Endothelial cell of hepatic sinusoid (primary cell): ENCODE measurements at regions not wholly inside any gene's neighbourhood (a gene's known extent, or its start where the extent isn't known, plus 50 kb on each side); places are given as distances from the start of the nearest gene placed in this dataset.

ENCODE experiments used
- in situ Hi-C: cut with HindIII; loops from 2 replicates; pipeline ENCODE4 v1.10.0; 2017; ENCODE audit warnings: low sequenced_read_pairs

DNA sequence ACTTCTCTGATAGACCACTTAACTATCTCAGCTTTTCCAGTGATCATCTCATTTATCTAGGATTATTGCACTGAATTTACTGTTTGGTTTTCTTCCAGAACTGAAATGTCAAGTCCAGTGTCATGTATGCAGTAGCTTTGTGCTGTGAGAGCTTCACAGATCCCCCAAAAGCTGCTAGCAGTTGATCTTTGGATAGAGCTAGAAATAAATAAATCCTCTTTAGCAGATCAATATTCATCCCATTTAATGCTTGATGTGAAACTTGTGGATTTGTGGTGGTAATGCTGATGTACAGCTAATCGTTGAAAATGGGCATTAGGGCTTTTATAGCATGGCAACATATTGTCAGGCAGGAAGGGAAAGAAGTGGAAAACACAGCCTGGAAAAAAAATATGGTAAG is 509.6 kb upstream of the FAM241A start:
- in situ Hi-C loops, result no loop called here

DNA sequence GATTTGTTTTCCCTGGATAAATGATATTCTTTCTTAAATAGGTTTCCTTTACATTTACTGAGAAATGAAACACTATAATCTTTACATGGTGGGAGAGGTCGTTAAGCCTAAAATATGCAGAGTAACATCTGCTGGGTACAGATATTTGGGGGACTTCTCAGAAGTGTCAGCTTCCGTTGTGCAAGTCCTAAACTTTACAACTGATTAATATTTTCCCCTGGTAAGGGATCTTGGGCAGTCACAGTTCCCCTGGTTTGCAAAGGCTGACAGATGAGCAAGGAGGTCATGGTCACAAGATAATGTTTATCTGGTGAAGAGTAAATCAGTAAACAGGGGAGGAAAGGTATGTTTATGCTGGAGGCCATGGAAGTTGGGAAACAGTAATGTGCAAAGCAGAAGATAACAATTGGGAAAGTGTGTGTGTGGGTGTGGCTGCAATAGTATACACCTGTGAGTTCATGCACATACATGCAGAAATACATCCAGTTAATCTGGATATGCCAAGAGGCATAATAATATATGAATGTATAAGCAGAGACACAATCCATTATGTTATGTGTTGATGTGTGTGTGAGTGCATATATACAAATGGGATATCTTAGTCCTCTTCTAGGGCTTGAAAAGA is 508.2 kb upstream of the FAM241A start:
- in situ Hi-C loops, result no loop called here

DNA sequence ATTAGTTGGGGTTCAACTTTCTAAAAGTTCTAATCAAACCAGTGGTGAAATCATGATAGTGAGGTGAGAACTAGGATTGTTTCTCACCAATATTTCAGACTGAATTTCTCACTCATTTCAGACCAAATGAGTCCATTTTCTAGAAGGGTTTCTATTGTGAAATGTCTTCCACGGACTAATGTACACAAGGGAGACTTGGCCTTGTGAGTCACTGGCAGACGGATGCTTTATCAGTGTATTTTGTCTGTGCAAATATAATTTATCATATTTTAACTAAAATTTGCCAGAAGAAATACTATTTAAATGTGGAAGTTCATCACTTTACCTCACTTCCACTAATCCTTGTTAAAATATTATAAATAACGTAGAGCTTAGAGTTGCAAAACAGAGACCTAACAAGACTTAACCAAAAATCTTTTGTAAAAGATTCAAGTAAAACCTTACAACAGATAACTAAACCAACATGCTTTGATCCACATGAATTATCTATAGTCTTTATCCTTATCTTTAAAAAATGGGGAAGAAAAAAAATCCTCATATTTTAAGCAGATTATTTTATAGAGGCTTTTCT is 506.0 kb upstream of the FAM241A start:
- in situ Hi-C loops, result no loop called here

DNA sequence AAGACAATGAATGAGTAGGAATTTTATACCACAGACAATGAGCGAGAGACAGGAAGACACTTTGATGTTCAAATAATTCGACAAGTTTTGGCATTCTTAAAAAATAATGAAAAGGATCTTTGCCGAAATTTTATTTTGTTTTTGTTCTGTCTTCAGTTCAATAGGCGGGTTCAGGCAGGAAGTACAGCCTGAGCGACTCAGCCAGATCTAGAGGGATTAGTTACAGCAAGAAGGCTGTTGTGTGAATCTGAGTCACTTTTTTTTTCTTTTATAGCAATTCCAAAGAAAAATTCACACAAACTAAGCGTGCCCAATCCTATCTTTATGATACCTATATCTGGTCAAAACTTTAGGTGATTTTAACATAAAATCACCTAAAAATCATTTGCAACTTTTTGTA is 505.4 kb upstream of the FAM241A start:
- in situ Hi-C loops, result no loop called here

DNA sequence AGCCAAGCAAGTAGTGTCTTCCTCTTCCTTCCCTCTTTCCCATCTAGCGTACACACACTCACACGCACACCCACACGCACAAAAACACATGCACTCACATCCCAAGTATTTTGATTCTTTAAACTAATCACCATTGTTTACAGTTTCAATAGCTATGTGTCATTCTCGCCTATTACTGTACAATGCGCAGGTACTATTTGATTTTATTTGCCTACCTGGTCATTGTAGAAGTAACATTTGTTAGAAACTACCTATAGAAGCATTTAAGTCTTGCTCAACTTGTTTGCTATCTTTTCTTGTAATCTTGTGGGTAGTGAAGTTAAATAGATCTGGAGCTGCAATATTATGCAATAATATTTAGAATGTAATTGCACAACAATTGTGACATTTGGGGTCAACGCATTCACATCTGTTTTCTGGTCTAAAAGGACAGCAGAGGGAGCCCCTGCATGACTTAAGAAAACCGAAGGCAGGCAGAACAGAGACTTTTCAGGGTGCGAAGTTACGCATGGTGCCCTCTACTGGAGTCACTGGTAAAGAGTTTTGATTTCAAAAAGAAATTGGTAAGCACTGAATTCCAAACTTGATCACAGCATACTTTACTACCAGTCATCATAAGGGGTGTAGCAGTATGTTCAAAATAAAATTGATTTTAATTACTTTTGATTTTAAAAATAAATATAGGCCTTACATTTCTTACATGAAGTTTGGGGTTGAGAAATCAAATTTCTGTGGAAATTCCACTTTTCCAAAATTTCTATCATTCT is 503.3 kb upstream of the FAM241A start:
- in situ Hi-C loops, result no loop called here

DNA sequence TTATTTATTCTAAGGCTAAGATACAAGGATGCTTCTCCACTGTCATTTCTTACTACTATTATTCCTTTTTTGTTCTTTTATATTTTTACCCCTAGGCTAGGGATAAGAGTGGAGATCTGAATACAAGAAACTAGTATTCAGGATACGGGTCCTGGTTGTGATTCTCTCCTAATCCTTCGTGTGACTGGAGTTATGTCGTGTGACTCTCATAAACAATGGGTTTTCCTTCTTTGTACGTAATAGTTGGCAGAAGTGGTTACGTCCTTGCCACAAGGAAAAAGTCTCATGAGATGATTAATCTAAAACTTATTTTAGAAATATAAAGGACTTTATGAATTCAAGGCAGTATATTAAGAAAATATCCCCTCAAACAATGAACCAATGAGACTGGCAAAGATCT is 497.2 kb upstream of the FAM241A start:
- in situ Hi-C loops, result no loop called here

DNA sequence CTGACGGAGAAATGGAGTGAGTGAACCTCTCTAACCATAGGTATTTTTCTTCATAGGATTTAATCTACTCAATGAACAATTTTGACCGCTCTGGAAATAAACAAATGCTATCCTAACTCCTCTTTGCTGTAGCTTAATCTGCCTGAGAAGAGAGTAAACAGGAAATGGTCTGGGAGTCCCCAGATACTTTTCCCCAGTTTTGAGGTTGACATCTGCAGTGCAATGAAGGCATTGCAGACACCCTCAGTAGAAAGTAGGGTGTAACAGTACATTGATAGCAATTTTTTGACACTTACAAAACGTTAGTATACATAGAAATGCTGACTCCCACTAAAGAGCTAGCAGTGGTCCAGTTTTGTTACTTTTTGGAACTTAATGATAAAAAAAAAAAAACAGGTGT is 495.9 kb upstream of the FAM241A start:
- in situ Hi-C loops, result no loop called here

DNA sequence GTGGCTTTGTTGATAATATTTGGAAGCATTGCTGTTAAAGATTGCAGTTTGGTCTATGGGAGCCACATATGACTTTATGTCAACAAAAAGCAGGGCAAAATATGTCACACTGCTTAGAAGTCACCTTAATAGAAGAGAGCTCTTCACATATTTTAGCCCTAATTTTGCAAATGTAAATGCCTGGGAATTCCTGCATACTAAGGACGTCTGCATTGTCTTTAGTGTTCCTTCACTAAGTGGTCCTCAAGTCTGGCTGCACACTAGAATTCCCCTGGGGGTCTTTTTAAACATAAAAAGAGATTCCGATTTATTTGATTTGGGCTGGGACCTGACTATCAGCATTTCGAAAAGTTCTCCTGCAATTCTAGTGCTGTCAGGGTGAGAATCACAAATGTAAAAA is 495.1 kb upstream of the FAM241A start:
- in situ Hi-C loops, result no loop called here

DNA sequence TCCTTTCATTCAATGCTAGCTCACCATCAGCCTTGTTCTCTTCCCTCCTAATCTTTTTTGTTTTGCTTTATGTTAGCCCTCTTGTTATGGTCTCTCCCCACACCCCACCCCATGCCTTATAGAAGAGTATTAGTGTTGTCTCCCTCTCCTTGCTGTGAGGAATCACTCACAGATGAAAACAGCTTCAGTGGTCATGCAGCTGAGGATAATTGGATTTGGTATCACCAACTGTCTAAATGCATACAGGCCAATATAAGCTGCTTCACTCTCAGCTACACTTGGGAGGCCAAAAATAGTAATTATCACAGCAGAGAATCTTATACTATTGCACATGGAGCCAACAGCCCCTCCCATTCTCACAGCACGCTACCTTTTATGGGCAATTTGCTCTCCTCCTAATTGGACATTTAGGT is 494.6 kb upstream of the FAM241A start:
- in situ Hi-C loops, result no loop called here

DNA sequence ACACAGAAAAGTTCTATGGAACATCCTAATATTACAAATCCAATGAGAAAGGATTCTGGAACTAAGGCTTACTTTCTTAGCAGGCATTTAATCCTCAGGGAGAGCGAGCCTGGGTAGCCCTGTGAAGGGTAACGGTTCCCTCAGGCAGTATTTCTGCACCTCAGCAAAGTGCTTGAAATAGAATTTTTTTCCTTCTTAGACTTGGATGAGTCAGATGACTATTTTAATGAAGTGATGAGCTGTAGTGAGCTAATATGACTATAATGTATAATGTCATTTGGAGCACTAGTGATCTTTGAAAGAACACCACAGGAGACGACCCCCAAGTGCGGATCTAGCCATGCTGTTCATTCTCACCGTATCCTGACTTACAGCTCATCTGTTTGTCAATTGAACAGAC is 493.0 kb upstream of the FAM241A start:
- in situ Hi-C loops, result no loop called here

DNA sequence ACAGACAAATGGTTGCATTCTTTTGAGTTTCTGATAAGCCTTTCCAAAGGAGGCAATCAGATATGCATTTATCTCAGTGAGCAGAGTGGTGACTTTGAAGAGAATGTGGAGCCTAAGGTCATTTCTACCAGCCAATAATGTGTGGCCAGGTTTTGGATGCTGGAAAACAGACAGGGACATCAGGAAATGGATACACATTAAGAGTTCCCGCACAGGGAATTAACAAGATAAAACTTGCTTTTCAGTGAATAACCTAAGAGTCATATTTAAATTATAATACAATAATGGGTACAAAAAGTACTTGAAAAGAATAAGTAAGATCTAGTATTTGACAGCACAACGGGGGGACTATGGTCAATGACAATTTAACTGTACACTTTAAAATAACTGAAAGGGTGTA is 492.3 kb upstream of the FAM241A start:
- in situ Hi-C loops, result no loop called here

DNA sequence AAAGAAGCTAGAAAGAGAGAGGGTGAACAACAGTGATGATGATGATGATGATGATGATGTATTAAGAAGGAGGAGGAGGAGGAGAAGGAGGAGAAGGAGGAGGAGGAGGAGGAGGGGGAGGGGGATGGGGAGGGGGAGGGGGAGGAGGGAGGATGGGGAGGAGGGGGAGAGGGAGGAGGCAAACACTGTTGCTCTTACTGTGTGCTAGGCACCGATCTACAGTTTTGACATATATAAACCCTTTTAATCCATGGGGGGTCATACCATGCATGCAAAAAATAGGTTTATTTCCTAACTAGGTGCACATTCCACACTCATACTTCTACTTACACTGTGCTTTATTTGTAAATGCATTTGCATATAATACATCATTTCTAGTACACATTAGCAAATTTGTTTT is 482.8 kb upstream of the FAM241A start:
- in situ Hi-C loops, result no loop called here

DNA sequence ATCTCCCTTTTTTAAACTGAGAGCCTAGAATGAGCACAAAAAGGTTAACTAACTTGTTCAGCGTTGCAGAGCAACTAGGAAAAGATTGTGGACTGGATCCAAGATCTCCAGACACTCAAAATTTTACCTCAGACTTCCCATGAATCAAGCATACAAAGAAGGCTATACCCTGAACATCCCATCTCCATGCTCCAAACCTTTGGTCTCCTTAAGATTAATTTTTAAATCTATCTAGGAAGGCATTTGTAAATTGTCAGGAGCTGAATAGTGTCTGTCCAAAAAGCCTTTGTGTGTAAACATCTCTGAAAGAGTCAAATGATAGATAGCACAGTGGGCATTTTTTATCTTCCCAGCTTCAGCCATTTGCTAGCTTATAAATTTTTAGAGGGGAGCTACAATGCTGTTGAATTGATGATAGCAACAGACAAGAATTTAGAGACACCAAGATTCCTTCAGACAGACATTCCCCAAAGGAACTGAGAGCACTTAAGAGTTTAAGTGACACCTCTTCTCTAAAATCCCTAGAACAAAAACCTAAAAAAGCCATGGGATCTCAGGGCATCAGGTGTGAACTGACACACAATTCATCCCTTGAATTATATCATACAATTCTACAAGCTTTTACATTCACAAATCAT is 480.8 kb upstream of the FAM241A start:
- in situ Hi-C loops, result no loop called here

DNA sequence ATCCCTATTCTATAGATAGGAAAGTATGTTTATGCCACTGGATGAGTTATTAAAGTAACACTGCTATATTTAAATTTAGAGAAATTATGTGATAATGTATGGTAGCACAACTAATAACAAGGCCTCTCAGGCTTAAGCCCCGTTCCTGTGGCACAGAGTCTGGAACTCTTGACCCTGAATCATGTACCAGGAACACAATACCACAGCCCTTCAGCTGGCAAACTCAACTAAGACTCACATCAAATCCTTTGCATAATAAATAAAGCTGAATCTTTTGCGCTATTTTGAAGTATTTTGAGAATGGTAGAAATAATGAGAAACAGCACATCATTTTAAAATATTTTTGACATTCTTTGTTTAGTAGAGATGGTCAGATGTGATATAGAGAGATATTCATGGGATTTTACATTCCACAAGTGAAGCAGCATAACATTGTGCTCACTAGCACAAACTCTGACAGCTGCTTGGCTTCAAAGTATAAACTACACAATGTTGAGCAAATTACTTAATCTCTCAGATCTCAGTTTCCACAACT is 478.4 kb upstream of the FAM241A start:
- in situ Hi-C loops, result no loop called here

DNA sequence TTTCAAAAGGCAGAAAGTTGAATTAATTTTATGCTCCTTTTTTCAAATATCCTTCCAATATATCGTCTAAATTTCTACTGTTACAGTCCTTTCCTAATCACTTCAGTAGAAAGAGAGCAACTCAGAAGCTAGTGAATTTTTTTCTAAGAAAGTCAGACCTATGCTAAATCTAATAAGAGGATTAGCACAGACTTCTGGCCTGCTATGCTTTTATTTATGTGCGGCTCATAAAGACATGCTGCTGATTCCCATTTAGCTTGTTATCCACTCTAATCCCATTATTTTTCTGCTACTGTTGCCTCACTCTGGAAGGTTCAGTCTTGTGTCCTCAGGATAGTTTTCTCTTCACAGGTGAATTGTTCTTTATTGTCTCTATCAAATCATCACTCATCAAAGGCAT is 473.5 kb upstream of the FAM241A start:
- in situ Hi-C loops, result no loop called here

DNA sequence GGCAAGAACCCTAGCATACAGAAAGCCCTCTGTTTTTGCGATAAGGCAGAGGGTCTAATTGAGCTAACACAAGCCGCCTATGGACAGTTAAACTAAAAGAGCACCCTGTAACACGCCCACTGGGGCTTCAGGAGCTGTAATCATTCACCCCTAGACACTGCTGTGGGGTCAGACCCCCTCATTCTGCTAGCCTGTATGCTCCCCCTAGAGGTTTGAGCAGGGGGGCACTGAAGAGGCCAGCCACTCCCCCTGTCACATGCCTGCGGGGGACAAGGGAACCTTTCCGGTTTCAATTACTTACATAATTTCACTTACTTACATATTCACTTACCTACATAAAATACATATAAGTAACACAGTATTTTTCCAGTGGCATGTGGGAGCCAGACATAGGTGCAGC is 469.5 kb upstream of the FAM241A start:
- in situ Hi-C loops, result no loop called here

DNA sequence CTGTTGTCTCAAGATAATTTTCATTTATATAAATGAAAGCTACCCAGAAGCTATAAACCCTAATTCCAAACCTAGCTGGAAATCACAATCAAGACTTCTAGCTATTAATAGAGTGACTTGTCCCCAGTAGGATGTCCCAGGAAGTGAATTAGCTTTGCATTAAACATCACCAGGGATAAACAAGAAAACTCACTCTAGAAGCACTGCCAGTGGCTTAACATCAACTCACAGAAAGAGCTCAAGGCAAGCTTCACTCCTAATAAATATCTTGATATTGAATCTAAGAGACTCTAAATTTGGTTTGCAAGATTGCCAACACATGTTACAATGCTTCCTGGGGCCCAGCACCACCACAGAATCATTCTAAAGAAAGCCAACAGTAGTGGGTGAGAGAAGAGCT is 468.7 kb upstream of the FAM241A start:
- in situ Hi-C loops, result no loop called here

DNA sequence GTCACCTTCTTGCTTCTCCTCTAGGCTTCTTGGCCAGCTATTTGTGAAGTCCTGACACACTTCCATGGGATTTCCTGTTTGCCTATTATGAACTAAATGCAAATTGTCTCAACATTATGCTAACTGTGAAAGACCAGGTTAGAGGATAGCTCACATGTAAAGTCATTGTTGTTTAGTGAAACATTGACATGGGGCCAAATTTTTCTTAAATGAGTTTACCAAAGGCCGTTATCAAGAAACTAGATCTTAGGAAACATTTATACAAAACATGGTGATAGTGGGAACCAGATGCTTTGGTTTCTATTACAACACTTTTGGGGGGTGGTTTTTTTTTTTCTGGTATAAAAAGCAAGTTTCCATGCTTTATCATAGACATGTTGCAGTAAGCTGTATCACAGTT is 466.8 kb upstream of the FAM241A start:
- in situ Hi-C loops, result no loop called here

DNA sequence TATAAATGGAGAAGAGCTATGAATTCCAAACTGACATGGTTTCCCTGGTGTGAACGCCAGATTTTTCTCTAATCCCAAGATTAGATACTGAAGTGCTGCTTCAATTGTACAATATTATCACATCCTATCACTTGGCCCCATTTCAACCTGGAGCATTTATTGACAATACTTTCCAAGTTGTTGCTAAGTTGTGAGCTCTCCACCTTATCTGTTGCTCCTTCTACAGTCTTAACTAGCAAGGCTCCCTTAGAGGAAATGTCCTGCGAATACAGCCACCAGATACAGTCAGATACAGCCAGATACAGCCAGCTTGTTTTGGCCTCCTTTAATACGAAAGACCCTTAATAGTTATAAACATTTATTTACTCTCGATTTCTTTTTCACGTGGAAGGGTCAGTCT is 466.3 kb upstream of the FAM241A start:
- in situ Hi-C loops, result no loop called here

DNA sequence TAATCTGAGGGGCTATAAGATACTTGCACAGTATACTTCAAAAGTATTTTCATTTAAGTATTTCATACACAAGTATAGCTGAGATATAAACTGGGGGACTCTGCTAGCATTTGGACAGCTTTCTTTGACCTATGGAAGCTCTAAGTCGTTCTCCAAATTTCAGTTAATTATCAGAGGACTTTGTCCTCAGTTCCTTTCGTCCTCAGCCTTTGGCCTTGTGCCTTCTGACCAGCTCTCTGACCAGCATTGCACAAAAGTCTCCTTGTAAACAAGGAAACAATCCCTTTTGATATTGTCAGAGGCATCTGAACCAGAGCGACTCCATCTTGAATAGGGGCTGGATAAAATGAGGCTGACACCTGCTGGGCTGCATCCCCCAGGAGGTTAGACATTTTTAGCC is 464.0 kb upstream of the FAM241A start:
- in situ Hi-C loops, result no loop called here

DNA sequence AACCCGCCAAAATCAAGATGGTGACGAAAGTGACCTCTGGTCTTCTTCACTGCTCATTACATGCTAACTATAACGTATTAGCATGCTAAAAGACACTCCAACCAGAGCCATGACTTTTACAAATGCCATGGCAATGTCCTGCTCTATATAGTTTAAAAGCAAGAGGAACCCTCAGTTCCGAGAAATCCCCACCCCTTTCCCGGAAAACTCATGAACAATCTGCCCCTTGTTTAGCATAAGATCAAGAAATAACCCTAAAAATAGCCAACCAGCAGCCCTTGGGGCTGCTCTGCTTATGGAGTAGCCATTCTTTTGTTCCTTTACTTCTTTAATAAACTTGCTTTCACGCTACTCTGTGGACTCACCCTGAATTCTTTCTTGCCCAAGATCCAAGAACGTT is 463.5 kb upstream of the FAM241A start:
- in situ Hi-C loops, result no loop called here

DNA sequence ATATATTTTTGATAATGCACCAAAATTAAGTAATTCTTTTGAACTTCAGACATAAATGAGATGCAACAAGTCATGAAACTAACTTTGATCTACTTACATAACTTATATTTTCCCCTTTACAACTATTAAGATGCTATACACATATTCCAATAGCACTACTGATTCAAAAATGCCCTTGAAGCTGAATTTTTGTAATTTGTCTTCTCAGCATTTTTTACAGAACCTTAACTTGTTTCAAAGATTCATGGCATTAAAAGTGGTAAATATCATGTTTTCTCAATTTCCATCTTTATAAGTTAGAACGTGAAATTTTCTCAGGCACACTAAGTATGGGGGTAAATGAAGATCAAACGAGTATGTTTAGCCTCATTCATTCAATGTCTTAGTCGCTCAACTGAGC is 460.0 kb upstream of the FAM241A start:
- in situ Hi-C loops, result no loop called here
